ENCODE measurements at regions not wholly inside any gene's neighbourhood (a gene's known extent, or its start where the extent isn't known, plus 50 kb on each side); places are given as distances from the start of the nearest gene placed in this dataset.
"Not testable (repeated sequence)": the region's sequence is repeated elsewhere in the genome, so short reads cannot be mapped to it uniquely, and the experiment has no call there.

- DNase-seq (ENCODE audit: low spot score): no peak
- intact Hi-C loops (cut with DNase I): no loop called here
These were observed 1152.9 kb downstream of the PCDH9 start for GRCh38 chr13:66077132-66077689.

GRCh38 chr13:66076417-66076816 lies 1153.7 kb downstream of the PCDH9 start:
- no peak for DNase-seq (ENCODE audit: low spot score)
- intact Hi-C loops (cut with DNase I): no loop called here

GRCh38 chr13:66074018-66074615 lies 1156.0 kb downstream of the PCDH9 start:
- no peak for DNase-seq (ENCODE audit: low spot score)
- intact Hi-C loops (cut with DNase I): no loop called here

- intact Hi-C loops (cut with DNase I); DNase-seq (ENCODE audit: low spot score): not testable (repeated sequence)
These were observed 1158.0 kb downstream of the PCDH9 start for GRCh38 chr13:66072097-66072496.

GRCh38 chr13:66071608-66072007 lies 1158.5 kb downstream of the PCDH9 start:
- no peak for DNase-seq (ENCODE audit: low spot score)
- intact Hi-C loops (cut with DNase I): no loop called here

- intact Hi-C loops (cut with DNase I): no loop called here
These were observed 1159.1 kb downstream of the PCDH9 start for GRCh38 chr13:66071029-66071428.

GRCh38 chr13:66069570-66069969 lies 1160.6 kb downstream of the PCDH9 start:
- no peak for DNase-seq (ENCODE audit: low spot score)
- intact Hi-C loops (cut with DNase I): no loop called here

More at GRCh38 chr13:66071029-66071428, 1159.1 kb downstream of the PCDH9 start:
- no peak for DNase-seq (ENCODE audit: low spot score)

GRCh38 chr13:66068683-66069082 lies 1161.5 kb downstream of the PCDH9 start:
- intact Hi-C loops (cut with DNase I): no loop called here
- DNase-seq (ENCODE audit: low spot score): no peak

- DNase-seq (ENCODE audit: low spot score): no peak
- intact Hi-C loops (cut with DNase I): no loop called here
These were observed 1181.2 kb downstream of the PCDH9 start for GRCh38 chr13:66048888-66049287.

GRCh38 chr13:66040506-66040905 lies 1189.6 kb downstream of the PCDH9 start:
- DNase-seq (ENCODE audit: low spot score): no peak
- intact Hi-C loops (cut with DNase I): no loop called here

GRCh38 chr13:66037096-66037495 lies 1193.0 kb downstream of the PCDH9 start:
- intact Hi-C loops (cut with DNase I): no loop called here
- DNase-seq (ENCODE audit: low spot score): no peak

- no peak for DNase-seq (ENCODE audit: low spot score)
- intact Hi-C loops (cut with DNase I): no loop called here
These were observed 1193.5 kb downstream of the PCDH9 start for GRCh38 chr13:66036636-66037035.

- DNase-seq (ENCODE audit: low spot score): no peak
- intact Hi-C loops (cut with DNase I): no loop called here
These were observed 1194.0 kb downstream of the PCDH9 start for GRCh38 chr13:66036024-66036614.

- intact Hi-C loops (cut with DNase I): no loop called here
- no peak for DNase-seq (ENCODE audit: low spot score)
These were observed 1196.2 kb downstream of the PCDH9 start for GRCh38 chr13:66033924-66034323.

GRCh38 chr13:66021846-66022245 lies 1208.3 kb downstream of the PCDH9 start:
- intact Hi-C loops (cut with DNase I): no loop called here
- no peak for DNase-seq (ENCODE audit: low spot score)

- intact Hi-C loops (cut with DNase I): no loop called here
- no peak for DNase-seq (ENCODE audit: low spot score)
These were observed 1215.4 kb downstream of the PCDH9 start for GRCh38 chr13:66014771-66015170.

- intact Hi-C loops (cut with DNase I): no loop called here
- DNase-seq (ENCODE audit: low spot score): no peak
These were observed 1220.9 kb downstream of the PCDH9 start for GRCh38 chr13:66009241-66009640.

GRCh38 chr13:66003558-66003957 lies 1226.6 kb downstream of the PCDH9 start:
- DNase-seq (ENCODE audit: low spot score): no peak
- intact Hi-C loops (cut with DNase I): no loop called here

- intact Hi-C loops (cut with DNase I): no loop called here
- no peak for DNase-seq (ENCODE audit: low spot score)
These were observed 1229.0 kb downstream of the PCDH9 start for GRCh38 chr13:66001140-66001539.

GRCh38 chr13:65999411-65999810 lies 1230.7 kb downstream of the PCDH9 start:
- intact Hi-C loops (cut with DNase I): no loop called here
- no peak for DNase-seq (ENCODE audit: low spot score)

GRCh38 chr13:65990684-65991083 lies 1239.5 kb downstream of the PCDH9 start:
- intact Hi-C loops (cut with DNase I): no loop called here
- no peak for DNase-seq (ENCODE audit: low spot score)

All from cardiac septum (tissue), 1 donor.